Astrocyte (in vitro differentiated cells and primary cell): ENCODE measurements at regions not wholly inside any gene's neighbourhood (a gene's known extent, or its start where the extent isn't known, plus 50 kb on each side); places are given as distances from the start of the nearest gene placed in this dataset.
"Not testable (repeated sequence)": the region's sequence is repeated elsewhere in the genome, so short reads cannot be mapped to it uniquely, and the experiment has no call there.

Source experiments
- DNase-seq: peaks from one replicate; pipeline ENCODE4 v3.0.0-alpha.2; 2010; ENCODE audit warnings: low read depth
- FAIRE-seq: peaks from 2 replicates; lab custom pipeline; 2011; peaks lifted over from hg19 to GRCh38; lab: Jason Lieb, UNC
- H2AFZ ChIP-seq: 2 replicates; pipeline ENCODE4 v1.6.0; 2012; ENCODE audit warnings: low read depth, low read length, inconsistent platforms
- H3K27ac ChIP-seq: 2 replicates; pipeline ENCODE4 v1.5.1; 2011; ENCODE audit warnings: low read depth, low read length, inconsistent platforms
- H3K27me3 ChIP-seq: 2 replicates; pipeline ENCODE4 v1.6.0; 2011; ENCODE audit warnings: low read length, inconsistent platforms; ENCODE audit not compliant: insufficient read depth
- H3K36me3 ChIP-seq: 2 replicates; pipeline ENCODE4 v1.5.1; 2011; ENCODE audit warnings: low read length, inconsistent platforms; ENCODE audit not compliant: insufficient read depth
- H3K4me1 ChIP-seq: 2 replicates; pipeline ENCODE4 v1.5.1; 2011; ENCODE audit warnings: low read length, inconsistent platforms; ENCODE audit not compliant: insufficient read depth
- H3K4me2 ChIP-seq: 2 replicates; pipeline ENCODE4 v1.6.0; 2012; ENCODE audit warnings: low read length, inconsistent platforms
- H3K4me3 ChIP-seq: 2 replicates; pipeline ENCODE4 v1.5.1; 2011; ENCODE audit warnings: low read depth, mild to moderate bottlenecking, low read length, inconsistent platforms; ENCODE audit not compliant: insufficient read depth
- H3K79me2 ChIP-seq: 2 replicates; pipeline ENCODE4 v1.6.0; 2012; ENCODE audit warnings: mild to moderate bottlenecking, low read length, inconsistent platforms; ENCODE audit not compliant: insufficient read depth
- H3K9ac ChIP-seq: 2 replicates; pipeline ENCODE4 v1.6.0; 2012; ENCODE audit warnings: mild to moderate bottlenecking, low read length, inconsistent platforms
- H3K9me3 ChIP-seq: 2 replicates; pipeline ENCODE4 v1.5.1; 2012; ENCODE audit warnings: low read depth, mild to moderate bottlenecking, low read length, inconsistent platforms; ENCODE audit not compliant: insufficient read depth
- H4K20me1 ChIP-seq: 2 replicates; pipeline ENCODE4 v1.6.0; 2012; ENCODE audit warnings: low read length, inconsistent platforms; ENCODE audit not compliant: insufficient read depth
- H3K27ac Mint-ChIP-seq: one replicate; pipeline ENCODE4 v1.8.0; 2021; ENCODE audit warnings: mild to moderate bottlenecking, mixed read lengths; ENCODE audit not compliant: unreplicated experiment
- H3K27me3 Mint-ChIP-seq: one replicate; pipeline ENCODE4 v1.8.0; 2021; ENCODE audit warnings: low read depth, mixed read lengths; ENCODE audit not compliant: unreplicated experiment
- H3K36me3 Mint-ChIP-seq: one replicate; pipeline ENCODE4 v1.8.0; 2021; ENCODE audit warnings: low read depth, mixed read lengths; ENCODE audit not compliant: unreplicated experiment
- H3K4me1 Mint-ChIP-seq: one replicate; pipeline ENCODE4 v1.8.0; 2021; ENCODE audit warnings: low read depth, mixed read lengths; ENCODE audit not compliant: unreplicated experiment
- H3K4me3 Mint-ChIP-seq: one replicate; pipeline ENCODE4 v1.8.0; 2021; ENCODE audit warnings: mild to moderate bottlenecking, moderate library complexity, mixed read lengths; ENCODE audit not compliant: unreplicated experiment
- H3K9me3 Mint-ChIP-seq: one replicate; pipeline ENCODE4 v1.8.0; 2021; ENCODE audit warnings: mild to moderate bottlenecking, mixed read lengths; ENCODE audit not compliant: unreplicated experiment
- CTCF ChIP-seq: IDR thresholded peaks from 2 replicates; pipeline ENCODE4 v1.5.1; 2011; ENCODE audit warnings: low read depth, mild to moderate bottlenecking, inconsistent platforms, low read length, moderate library complexity; ENCODE audit not compliant: insufficient read depth
- EZH2 ChIP-seq: IDR thresholded peaks from 2 replicates; pipeline ENCODE4 v1.6.1; 2012; ENCODE audit warnings: mild to moderate bottlenecking, low read length, inconsistent platforms; ENCODE audit not compliant: insufficient read depth

GRCh38 chr10:30527623-30528428, 93.8 kb downstream of the MAP3K8 start:
- Histone ChIP-seq H3K27ac (no peak overlapping the region), H4K20me1 (no peaks in the 10 kb centered on the region), H2AFZ (no peak overlapping the region), H3K4me1 (no peaks in the 10 kb centered on the region), H3K4me3 (no peak overlapping the region), H3K27me3 (no peaks in the 10 kb centered on the region), H3K4me2 (no peak overlapping the region), H3K9ac (no peak overlapping the region), H3K79me2 (no peaks in the 10 kb centered on the region), H3K36me3 (no peaks in the 10 kb centered on the region), H3K9me3 (no peaks in the 10 kb centered on the region)
- FAIRE-seq (no peak), DNase-seq (no peak)
- Mint-ChIP-seq H3K27ac (no peak overlapping the region), H3K4me1 (no peaks in the 10 kb centered on the region), H3K9me3 (no peaks in the 10 kb centered on the region), H3K27me3 (no peaks in the 10 kb centered on the region), H3K4me3 (no peak overlapping the region), H3K36me3 (peaks cover 1% of the 10 kb centered on the region)
- TF ChIP-seq EZH2 = no peak
- TF ChIP-seq CTCF = no peak

GRCh38 chr10:30522661-30523078, 88.7 kb downstream of the MAP3K8 start:
- H3K4me2 ChIP-seq, H3K27ac Mint-ChIP-seq, DNase-seq, H3K79me2 ChIP-seq, H3K9me3 ChIP-seq, H3K9ac ChIP-seq, FAIRE-seq, H3K27me3 Mint-ChIP-seq, H3K4me3 Mint-ChIP-seq, H3K36me3 ChIP-seq, H3K4me1 Mint-ChIP-seq, H3K27me3 ChIP-seq, H3K4me3 ChIP-seq, H4K20me1 ChIP-seq, H3K27ac ChIP-seq, H3K4me1 ChIP-seq, H2AFZ ChIP-seq, H3K36me3 Mint-ChIP-seq: not testable (repeated sequence)
- peaks cover 14% of the 10 kb centered on the region for H3K9me3 Mint-ChIP-seq

DNA sequence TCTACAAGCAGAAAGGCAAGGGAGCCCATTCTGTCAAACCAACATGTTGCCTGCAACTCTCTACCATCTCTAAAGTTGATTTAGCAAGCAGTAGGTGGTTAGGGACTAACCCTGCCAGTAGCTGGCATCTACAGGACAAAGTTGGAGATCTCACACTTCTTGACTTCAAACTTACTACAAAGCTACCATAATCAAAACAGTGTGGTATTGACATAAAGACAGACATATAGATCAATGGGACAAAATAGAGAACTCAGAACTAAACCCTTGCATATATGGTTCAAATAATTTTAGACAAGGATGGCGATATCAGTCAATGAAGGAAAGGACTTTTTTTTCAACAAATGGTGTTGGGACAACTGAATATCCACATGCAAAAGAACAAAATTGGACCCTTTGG, 84.9 kb downstream of the MAP3K8 start:
- FAIRE-seq (no peak), DNase-seq (no peak)
- TF ChIP-seq EZH2 = no peak
- TF ChIP-seq CTCF = no peak
- H3K4me3 Mint-ChIP-seq = no peak overlapping the region
- H3K9me3 Mint-ChIP-seq = peaks cover 14% of the 10 kb centered on the region
- peaks cover 2% of the 10 kb centered on the region for H3K36me3 Mint-ChIP-seq
- Histone ChIP-seq H3K27ac (no peak overlapping the region), H3K9ac (no peak overlapping the region), H2AFZ (no peak overlapping the region), H3K9me3 (peaks cover 5% of the 10 kb centered on the region), H3K4me3 (no peak overlapping the region), H3K4me1 (no peaks in the 10 kb centered on the region), H3K79me2 (no peaks in the 10 kb centered on the region), H3K36me3 (no peaks in the 10 kb centered on the region), H4K20me1 (no peaks in the 10 kb centered on the region), H3K4me2 (no peak overlapping the region), H3K27me3 (peaks cover 4% of the 10 kb centered on the region)
- no peak overlapping the region for H3K27ac Mint-ChIP-seq
- H3K27me3 Mint-ChIP-seq = no peaks in the 10 kb centered on the region
- peaks cover 3% of the 10 kb centered on the region for H3K4me1 Mint-ChIP-seq
